HG02938 (cell line): ENCODE measurements at regions not wholly inside any gene's neighbourhood (a gene's known extent, or its start where the extent isn't known, plus 50 kb on each side); places are given as distances from the start of the nearest gene placed in this dataset.
"Not testable (repeated sequence)": the region's sequence is repeated elsewhere in the genome, so short reads cannot be mapped to it uniquely, and the experiment has no call there.

Source experiments
- ATAC-seq: cut with Tn5 transposase; IDR thresholded peaks from one replicate; pipeline ENCODE4 v1.9.1; 2021; ENCODE audit warnings: mild to moderate bottlenecking, moderate library complexity; ENCODE audit not compliant: unreplicated experiment

GRCh38 chr9:95684516-95684915 lies 167.7 kb upstream of the PTCH1 start:
- no peak for ATAC-seq

DNA sequence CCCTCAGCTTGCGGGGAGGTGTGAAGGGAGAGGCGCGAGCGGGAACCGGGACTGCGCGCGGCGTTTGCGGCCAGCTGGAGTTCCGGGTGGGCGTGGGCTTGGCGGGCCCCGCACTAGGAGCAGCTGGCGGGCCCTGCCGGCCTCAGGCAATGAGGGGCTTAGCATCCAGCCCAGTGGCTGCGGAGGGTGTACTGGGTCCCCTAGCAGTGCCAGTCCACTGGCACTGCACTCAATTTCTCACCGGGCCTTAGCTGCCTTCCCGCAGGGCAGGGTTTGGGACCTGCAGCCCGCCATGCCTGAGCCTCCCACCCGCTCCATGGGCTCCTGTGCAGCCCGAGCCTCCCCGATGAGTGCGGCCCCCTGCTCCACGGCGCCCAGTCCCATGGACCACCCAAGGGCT lies 163.5 kb upstream of the PTCH1 start:
- ATAC-seq: not testable (repeated sequence)

DNA sequence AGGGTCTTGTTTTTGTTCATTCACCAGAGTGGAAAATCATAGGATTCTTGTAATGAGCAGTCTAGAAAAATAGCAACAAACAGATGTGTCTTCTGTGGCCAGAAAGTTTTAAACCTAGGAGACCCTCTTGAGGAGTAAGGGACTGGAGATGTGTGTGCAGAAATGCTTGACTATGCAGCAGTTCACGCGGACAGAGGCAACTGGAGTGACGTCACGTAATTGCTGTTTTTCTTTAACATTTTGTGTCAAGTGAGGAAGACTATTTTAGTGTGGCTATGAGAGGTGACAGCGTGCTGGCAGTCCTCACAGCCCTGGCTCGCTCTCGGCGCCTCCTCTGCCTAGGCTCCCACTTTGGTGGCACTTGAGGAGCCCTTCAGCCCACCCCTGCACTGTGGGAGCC lies 163.1 kb upstream of the PTCH1 start:
- no peak for ATAC-seq

DNA sequence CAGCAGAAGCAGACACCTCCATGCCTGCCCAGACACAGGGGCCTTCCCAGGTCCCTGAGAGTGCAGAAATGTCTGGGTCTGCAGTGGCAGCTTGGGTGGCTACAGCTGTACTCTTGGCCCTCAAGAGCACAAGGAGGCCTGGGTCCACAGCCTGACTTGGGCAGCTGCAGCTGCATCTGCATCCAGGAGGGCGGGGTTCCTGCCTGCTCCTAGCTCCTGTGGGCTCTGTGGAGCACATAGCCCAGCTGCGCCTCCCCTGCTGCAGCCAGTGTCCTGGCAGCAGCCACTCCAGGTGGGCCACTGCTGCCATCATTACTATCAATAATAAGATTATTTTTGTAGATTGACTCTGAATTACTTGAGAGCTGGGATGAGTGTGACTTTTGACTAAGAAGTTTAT lies 162.0 kb upstream of the PTCH1 start:
- no peak for ATAC-seq

- no peak for ATAC-seq
Observed at GRCh38 chr9:95670122-95670521, 153.4 kb upstream of the PTCH1 start.

DNA sequence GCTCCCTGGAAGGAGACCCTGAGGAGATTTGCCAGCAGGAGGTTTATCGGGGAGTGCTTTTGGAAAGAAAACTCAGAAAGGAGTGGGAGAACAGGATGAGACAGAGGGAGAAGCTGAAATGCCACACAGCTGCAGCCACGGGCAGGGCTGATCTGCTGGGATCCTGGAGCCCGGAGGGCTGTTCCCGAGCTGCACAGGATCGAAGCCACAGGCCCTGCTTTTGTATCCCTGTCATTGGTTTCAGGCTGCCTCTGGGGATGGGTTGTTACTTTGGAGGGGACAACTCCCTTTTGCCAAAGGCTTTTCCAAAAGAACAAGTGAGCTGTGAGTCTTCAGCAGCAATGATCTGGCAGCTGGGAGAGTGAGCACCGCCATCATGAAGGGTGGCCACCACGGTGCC lies 152.5 kb upstream of the PTCH1 start:
- no peak for ATAC-seq

GRCh38 chr9:95667789-95668188 lies 151.0 kb upstream of the PTCH1 start:
- ATAC-seq: no peak

- ATAC-seq: no peak
Observed at GRCh38 chr9:95666785-95667155, 150.0 kb upstream of the PTCH1 start.

DNA sequence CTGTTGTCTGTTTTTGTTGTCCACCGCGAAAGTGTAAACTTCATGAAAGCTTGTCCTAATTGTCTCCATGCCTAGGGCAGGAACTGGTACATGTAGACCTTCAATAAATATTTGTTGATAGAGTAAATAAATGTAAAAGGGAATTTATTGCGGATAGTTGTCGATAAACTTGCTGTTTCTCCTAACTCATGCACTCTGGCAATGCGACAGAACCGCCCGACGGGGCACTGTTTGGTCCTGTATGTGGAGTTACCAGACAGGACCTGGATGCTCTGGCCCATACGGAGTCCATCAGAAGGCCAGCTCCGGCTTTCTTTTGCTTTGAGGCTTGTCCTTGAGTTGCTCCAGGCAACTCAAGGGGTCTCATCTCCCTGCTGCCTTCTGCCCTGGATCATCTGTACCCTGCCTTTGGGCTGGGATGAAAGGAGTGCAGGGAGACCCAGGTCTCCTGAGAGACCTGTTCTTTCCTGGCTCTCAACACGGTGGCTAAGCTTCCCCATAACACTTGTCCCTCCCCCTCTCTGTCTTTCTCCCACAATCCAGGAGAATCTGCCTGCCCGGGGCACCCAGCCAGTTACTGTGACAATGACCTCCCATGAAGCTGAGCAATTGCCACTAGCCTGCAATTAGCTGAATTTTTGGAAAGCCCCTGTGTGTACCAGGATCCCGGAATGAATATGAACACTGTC lies 149.5 kb upstream of the PTCH1 start:
- no peak for ATAC-seq

GRCh38 chr9:95653246-95653645 lies 136.5 kb upstream of the PTCH1 start:
- ATAC-seq: no peak

GRCh38 chr9:95650720-95651119 lies 133.9 kb upstream of the PTCH1 start:
- ATAC-seq: no peak

DNA sequence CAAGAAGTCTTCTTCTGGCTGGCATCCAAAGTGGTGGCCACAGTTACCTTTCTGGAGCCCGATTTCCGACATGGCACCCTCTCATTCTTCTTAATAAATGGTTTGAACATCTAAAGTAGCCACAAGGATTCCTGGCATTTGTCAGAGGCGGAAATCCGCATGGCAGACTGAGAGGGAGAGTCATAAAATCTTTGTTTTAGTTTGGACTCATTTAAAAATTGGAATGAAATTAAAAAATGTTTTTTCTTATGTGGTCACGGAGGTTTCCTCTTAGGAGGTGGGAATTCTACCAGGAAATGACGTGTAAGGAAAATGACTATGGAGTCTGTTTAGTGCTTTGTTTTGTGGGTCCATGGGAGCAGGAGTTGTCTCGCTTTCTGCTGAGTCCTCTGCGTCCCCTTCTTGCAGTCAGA lies 133.0 kb upstream of the PTCH1 start:
- ATAC-seq: no peak

- no peak for ATAC-seq
Observed at GRCh38 chr9:95648225-95648624, 131.5 kb upstream of the PTCH1 start.

DNA sequence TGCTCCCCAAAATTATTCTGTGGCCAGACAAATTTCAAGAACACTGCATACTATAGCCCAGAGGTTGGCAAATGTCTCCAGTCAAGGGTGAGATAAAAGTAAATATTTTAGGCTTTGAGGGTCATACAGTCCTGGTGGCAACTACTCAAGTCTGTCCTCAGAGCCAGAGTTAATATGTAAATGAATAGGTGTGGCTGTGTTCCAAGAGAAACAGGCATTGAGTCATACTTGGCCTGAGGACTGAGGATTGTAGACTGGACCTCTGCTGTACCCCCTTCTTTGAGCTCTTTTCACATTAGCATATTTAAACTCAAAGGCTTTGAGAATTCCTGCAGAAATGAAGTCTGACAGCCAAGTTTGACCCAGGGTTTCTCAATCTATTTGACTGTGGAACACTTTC lies 129.2 kb upstream of the PTCH1 start:
- no peak for ATAC-seq

- no peak for ATAC-seq
Observed at GRCh38 chr9:95645579-95645978, 128.8 kb upstream of the PTCH1 start.

- no peak for ATAC-seq
Observed at GRCh38 chr9:95644377-95644776, 127.6 kb upstream of the PTCH1 start.

DNA sequence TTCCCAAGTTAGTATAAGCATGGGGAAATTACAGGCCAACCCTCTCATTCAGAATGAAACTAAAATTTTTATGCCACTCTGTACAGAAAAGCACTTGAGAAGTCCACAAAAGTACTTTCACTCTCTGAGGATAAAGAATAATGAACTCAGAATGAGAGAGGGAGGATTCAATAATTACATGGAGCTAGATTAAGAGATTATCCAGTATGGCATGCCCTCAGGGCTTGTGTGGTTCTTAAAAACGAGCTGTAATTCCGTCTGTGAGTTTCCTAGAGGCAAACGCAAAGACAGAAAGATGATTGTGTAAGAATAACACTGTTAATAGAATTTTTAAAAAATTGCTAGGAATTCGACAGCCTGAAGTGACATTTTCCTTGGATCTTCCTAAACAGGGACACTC lies 126.8 kb upstream of the PTCH1 start:
- no peak for ATAC-seq

- ATAC-seq: no peak
Observed at GRCh38 chr9:95642189-95642588, 125.4 kb upstream of the PTCH1 start.

DNA sequence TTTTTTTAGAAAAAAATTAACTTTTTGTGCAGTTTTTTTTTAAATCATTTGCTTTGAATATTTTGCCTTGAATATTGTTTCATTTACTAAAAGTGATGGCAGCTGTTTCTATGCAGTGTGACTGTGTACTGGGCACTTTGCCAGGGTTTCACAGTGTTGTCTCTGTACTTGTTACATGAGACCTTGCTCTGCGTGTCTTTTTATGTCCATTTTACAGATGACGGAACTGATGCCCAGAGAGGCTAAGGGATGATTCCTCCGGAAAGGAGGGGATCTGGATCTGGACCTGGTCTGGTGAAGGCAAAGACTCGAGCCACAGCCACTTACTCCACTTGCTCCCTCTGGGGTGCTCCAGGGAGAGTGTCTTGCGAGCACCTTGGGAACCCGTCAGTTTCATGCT lies 124.8 kb upstream of the PTCH1 start:
- no peak for ATAC-seq

GRCh38 chr9:95640336-95640735 lies 123.6 kb upstream of the PTCH1 start:
- no peak for ATAC-seq

GRCh38 chr9:95635986-95636671 lies 119.4 kb upstream of the PTCH1 start:
- no peak for ATAC-seq

- ATAC-seq: no peak
Observed at GRCh38 chr9:95634536-95634935, 117.8 kb upstream of the PTCH1 start.

DNA sequence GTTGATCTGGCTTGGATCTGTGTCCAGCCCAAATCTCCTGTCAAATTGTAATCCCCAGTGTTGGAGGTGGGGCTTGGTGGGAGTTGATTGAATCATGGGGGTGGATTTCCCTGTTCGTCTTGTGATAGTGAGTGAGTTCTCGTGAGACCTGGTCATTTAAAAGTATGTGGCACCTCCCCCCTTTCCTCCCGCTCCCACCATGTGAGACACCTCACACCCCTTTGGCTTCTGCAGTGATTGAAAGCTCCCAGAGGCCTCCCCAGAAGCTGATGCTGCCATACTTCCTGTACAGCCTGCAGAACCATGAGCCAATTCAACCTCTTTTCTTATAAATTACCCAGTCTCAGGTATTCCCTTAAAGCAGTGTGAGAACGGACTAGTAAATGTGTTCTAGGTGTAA lies 117.3 kb upstream of the PTCH1 start:
- no peak for ATAC-seq
